ENCODE measurements at regions not wholly inside any gene's neighbourhood (a gene's known extent, or its start where the extent isn't known, plus 50 kb on each side); places are given as distances from the start of the nearest gene placed in this dataset.

- TF ChIP-seq EGR1 (IDR thresholded peaks at IDR 0.05) (no peak), REST (IDR thresholded peaks at IDR 0.05; ENCODE audit: low read depth) (no peak), TCF12 (IDR thresholded peaks at IDR 0.05; ENCODE audit: low read depth) (no peak), TEAD4 (IDR thresholded peaks at IDR 0.05) (no peak), NFIC (IDR thresholded peaks at IDR 0.05) (no peak), CEBPB (IDR thresholded peaks at IDR 0.05) (no peak), CREB1 (IDR thresholded peaks at IDR 0.05; ENCODE audit: low read depth) (no peak), TAF1 (IDR thresholded peaks at IDR 0.05; ENCODE audit: low read depth) (no peak), ZBTB7A (IDR thresholded peaks at IDR 0.05; ENCODE audit: low read depth) (no peak), EP300 (IDR thresholded peaks at IDR 0.05; ENCODE audit: borderline replicate concordance) (no peak), FOXM1 (IDR thresholded peaks at IDR 0.05; ENCODE audit: borderline replicate concordance, low read depth) (no peak)
- TF ChIP-seq, protein P1, sequence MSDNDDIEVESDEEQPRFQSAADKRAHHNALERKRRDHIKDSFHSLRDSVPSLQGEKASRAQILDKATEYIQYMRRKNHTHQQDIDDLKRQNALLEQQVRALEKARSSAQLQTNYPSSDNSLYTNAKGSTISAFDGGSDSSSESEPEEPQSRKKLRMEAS (IDR thresholded peaks at IDR 0.05): no peak
- TF ChIP-seq, protein P2, sequence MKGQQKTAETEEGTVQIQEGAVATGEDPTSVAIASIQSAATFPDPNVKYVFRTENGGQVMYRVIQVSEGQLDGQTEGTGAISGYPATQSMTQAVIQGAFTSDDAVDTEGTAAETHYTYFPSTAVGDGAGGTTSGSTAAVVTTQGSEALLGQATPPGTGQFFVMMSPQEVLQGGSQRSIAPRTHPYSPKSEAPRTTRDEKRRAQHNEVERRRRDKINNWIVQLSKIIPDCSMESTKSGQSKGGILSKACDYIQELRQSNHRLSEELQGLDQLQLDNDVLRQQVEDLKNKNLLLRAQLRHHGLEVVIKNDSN (IDR thresholded peaks at IDR 0.05): no peak
These were observed 230.9 kb downstream of the RBM43 start for GRCh38 chr2:151030663-151031230.

GRCh38 chr2:151029406-151030157 lies 232.1 kb downstream of the RBM43 start:
- no peak for TF ChIP-seq NFIC (IDR thresholded peaks at IDR 0.05)
- no peak for TF ChIP-seq TAF1 (IDR thresholded peaks at IDR 0.05; ENCODE audit: low read depth)
- TF ChIP-seq, protein P1 (IDR thresholded peaks at IDR 0.05): no peak
- no peak for TF ChIP-seq REST (IDR thresholded peaks at IDR 0.05; ENCODE audit: low read depth)
- TF ChIP-seq FOXM1 (IDR thresholded peaks at IDR 0.05; ENCODE audit: borderline replicate concordance, low read depth): no peak
- no peak for TF ChIP-seq TCF12 (IDR thresholded peaks at IDR 0.05; ENCODE audit: low read depth)
- TF ChIP-seq YY1 (IDR thresholded peaks at IDR 0.05; ENCODE audit: low read depth): no peak

DNA sequence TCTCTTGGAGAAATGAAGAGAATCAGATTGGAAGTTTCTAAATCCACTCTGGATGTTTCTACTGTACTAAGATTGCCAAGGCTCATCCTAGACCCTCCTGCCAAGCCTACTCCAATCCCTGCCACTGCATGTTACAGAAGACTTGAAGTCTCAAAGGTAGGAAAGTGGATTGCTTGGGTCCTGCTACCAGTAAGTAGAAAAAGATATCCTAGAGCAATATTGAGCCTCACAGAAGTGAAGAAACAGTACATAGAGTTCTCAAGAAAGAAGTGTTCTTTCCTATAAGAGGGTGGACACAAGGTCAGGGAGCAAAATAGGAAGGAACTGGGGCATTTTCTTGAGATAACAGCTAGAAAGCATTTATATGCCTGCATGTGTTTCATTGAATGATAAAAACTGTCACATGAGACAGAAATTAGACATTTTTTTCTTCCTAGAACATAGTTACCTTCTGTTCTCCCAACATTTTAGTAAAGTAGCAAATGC lies 232.9 kb downstream of the RBM43 start:
- no peak for TF ChIP-seq EGR1 (IDR thresholded peaks at IDR 0.05)
- TF ChIP-seq TCF12 (IDR thresholded peaks at IDR 0.05; ENCODE audit: low read depth): no peak

DNA sequence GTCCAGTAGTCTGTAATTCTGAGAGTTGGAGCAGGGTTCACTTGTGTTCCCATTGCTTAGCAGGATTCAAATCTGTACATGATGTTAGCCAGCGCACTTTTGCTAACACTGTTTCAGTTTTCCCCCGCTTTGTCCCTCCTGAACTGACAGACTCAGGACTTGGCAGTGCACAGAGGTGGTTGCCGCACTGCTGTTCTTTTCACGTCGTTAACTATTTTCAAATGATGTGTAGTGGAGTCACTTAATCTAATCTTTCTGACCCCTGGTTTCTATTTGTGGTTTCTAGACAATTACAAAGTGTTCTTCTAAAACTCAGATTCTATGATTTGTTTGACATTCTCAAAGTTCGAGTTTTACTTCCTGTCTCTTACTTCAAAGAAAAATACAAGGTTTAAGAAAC lies 234.5 kb downstream of the RBM43 start:
- TF ChIP-seq YY1 (IDR thresholded peaks at IDR 0.05; ENCODE audit: low read depth): no peak
- TF ChIP-seq EP300 (IDR thresholded peaks at IDR 0.05; ENCODE audit: borderline replicate concordance): no peak
- no peak for TF ChIP-seq TEAD4 (IDR thresholded peaks at IDR 0.05)
- no peak for TF ChIP-seq CEBPB (IDR thresholded peaks at IDR 0.05)
- no peak for TF ChIP-seq TAF1 (IDR thresholded peaks at IDR 0.05; ENCODE audit: low read depth)
- no peak for TF ChIP-seq FOXM1 (IDR thresholded peaks at IDR 0.05; ENCODE audit: borderline replicate concordance, low read depth)
- no peak for TF ChIP-seq TCF12 (IDR thresholded peaks at IDR 0.05; ENCODE audit: low read depth)
- no peak for TF ChIP-seq REST (IDR thresholded peaks at IDR 0.05; ENCODE audit: low read depth)
- TF ChIP-seq EGR1 (IDR thresholded peaks at IDR 0.05): no peak
- TF ChIP-seq, protein P1 (IDR thresholded peaks at IDR 0.05): no peak
- TF ChIP-seq ZBTB7A (IDR thresholded peaks at IDR 0.05; ENCODE audit: low read depth): no peak
- TF ChIP-seq, protein P2 (IDR thresholded peaks at IDR 0.05): no peak
